WERI-Rb-1 (cell line): ENCODE measurements at regions not wholly inside any gene's neighbourhood (a gene's known extent, or its start where the extent isn't known, plus 50 kb on each side); places are given as distances from the start of the nearest gene placed in this dataset.

Experiments
- DNase-seq: peaks from one replicate; pipeline ENCODE4 v3.0.0-alpha.2; 2020
- H3K27ac ChIP-seq: fragments of 250-450 bp; sonication (Bioruptor Pico); 2 replicates; pipeline ENCODE4 v1.5.1; 2020; ENCODE audit warnings: mild to moderate bottlenecking, moderate library complexity
- H3K27me3 ChIP-seq: fragments of 250-450 bp; sonication (Bioruptor Pico); 2 replicates; pipeline ENCODE4 v1.5.1; 2021; ENCODE audit warnings: mild to moderate bottlenecking, low read depth, moderate library complexity; ENCODE audit not compliant: insufficient read depth, severe bottlenecking
- H3K36me3 ChIP-seq: fragments of 250-450 bp; sonication (Bioruptor Pico); 2 replicates; pipeline ENCODE4 v1.5.1; 2020; ENCODE audit warnings: mild to moderate bottlenecking, moderate library complexity
- H3K4me3 ChIP-seq: 2 replicates; pipeline ENCODE4 v1.5.1; 2011; ENCODE audit warnings: low read depth, mild to moderate bottlenecking, control low read depth, low read length
- H3K9me3 ChIP-seq: fragments of 250-450 bp; sonication (Bioruptor Pico); 2 replicates; pipeline ENCODE4 v1.5.1; 2021; ENCODE audit warnings: mild to moderate bottlenecking, moderate library complexity; ENCODE audit not compliant: severe bottlenecking
- TF ChIP-seq, protein P1 (sequence below): IDR thresholded peaks from 2 replicates; pipeline ENCODE4 v1.5.1; 2011; ENCODE audit warnings: low read depth, mild to moderate bottlenecking, control low read depth, inconsistent platforms, low read length

DNA sequence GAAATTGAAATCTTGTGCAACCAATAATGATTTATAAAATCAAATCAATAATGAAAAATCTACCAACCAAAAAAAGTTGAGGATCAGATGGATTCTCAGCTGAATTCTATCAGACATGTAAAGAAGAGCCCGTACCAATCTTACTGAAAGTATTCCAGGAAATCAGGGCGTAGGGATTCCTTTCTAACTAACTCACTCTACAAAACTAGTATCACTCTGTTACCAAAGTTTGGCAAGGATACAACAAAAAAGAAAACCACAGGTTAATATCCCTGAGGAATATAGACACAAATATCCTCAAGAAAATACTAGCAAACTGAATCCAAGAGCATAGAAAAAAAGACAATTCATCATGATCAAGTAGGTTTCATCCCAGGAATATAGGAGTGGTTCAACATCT is 52.8 kb upstream of the ADGRL4 start:
- no peak overlapping the region for H3K4me3 ChIP-seq
- no peaks in the 10 kb centered on the region for H3K27me3 ChIP-seq
- DNase-seq = no peak
- H3K9me3 ChIP-seq = peaks cover 3% of the 10 kb centered on the region
- TF ChIP-seq, protein P1, sequence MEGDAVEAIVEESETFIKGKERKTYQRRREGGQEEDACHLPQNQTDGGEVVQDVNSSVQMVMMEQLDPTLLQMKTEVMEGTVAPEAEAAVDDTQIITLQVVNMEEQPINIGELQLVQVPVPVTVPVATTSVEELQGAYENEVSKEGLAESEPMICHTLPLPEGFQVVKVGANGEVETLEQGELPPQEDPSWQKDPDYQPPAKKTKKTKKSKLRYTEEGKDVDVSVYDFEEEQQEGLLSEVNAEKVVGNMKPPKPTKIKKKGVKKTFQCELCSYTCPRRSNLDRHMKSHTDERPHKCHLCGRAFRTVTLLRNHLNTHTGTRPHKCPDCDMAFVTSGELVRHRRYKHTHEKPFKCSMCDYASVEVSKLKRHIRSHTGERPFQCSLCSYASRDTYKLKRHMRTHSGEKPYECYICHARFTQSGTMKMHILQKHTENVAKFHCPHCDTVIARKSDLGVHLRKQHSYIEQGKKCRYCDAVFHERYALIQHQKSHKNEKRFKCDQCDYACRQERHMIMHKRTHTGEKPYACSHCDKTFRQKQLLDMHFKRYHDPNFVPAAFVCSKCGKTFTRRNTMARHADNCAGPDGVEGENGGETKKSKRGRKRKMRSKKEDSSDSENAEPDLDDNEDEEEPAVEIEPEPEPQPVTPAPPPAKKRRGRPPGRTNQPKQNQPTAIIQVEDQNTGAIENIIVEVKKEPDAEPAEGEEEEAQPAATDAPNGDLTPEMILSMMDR = no peak
- no peak overlapping the region for H3K27ac ChIP-seq
- no peaks in the 10 kb centered on the region for H3K36me3 ChIP-seq
